Type B pancreatic cell (in vitro differentiated cells): ENCODE measurements at regions not wholly inside any gene's neighbourhood (a gene's known extent, or its start where the extent isn't known, plus 50 kb on each side); places are given as distances from the start of the nearest gene placed in this dataset.

Experiments used
- DNase-seq: peaks from one replicate; pipeline ENCODE4 v3.0.0; 2021; ENCODE audit warnings: mixed read lengths; ENCODE audit not compliant: unreplicated experiment; ENCODE audit errors: extremely low spot score
- H3K27ac Mint-ChIP-seq: 2 replicates; pipeline ENCODE4 v1.8.0; 2021; ENCODE audit warnings: mild to moderate bottlenecking, mixed read lengths
- H3K27me3 Mint-ChIP-seq: 2 replicates; pipeline ENCODE4 v1.8.0; 2021; ENCODE audit warnings: mixed read lengths
- H3K36me3 Mint-ChIP-seq: 2 replicates; pipeline ENCODE4 v1.8.0; 2021; ENCODE audit warnings: mixed read lengths
- H3K4me1 Mint-ChIP-seq: one replicate; pipeline ENCODE4 v1.8.0; 2021; ENCODE audit warnings: mixed read lengths; ENCODE audit not compliant: unreplicated experiment
- H3K4me3 Mint-ChIP-seq: 2 replicates; pipeline ENCODE4 v1.8.0; 2021; ENCODE audit warnings: mild to moderate bottlenecking, mixed read lengths
- H3K9me3 Mint-ChIP-seq: 2 replicates; pipeline ENCODE4 v1.8.0; 2021; ENCODE audit warnings: mixed read lengths
- CTCF ChIP-seq: fragments of 200-600 bp; sonication (generic); conservative IDR thresholded peaks from 2 replicates; pipeline ENCODE4 v1.5.0; 2021; ENCODE audit warnings: antibody characterized with exemption, mild to moderate bottlenecking

DNA sequence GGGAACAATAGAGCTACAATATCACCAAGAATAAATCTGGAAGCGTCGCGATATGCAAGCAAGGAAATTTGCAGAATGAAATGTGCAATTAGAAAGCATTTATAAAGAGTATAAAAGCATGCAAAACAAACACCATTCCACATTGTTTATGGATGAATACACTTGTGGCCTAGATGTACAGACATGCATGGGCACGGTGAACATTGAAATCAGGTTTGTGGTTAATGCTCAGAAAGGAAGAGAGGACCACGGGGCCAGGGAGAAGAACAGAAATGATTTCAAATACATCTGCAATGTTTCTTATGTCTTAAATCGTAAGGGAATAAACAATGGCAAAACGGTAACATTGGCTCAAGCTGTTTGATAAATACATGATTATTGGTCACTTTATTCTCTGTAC is 235.9 kb downstream of the FOXL1 start:
- H3K36me3 Mint-ChIP-seq: no peaks in the 10 kb centered on the region
- peaks cover 19% of the 10 kb centered on the region for H3K4me1 Mint-ChIP-seq
- H3K9me3 Mint-ChIP-seq: no peaks in the 10 kb centered on the region
- peaks cover 55% of the 10 kb centered on the region for H3K27me3 Mint-ChIP-seq
- TF ChIP-seq CTCF: no peak
- no peak overlapping the region for H3K27ac Mint-ChIP-seq
- H3K4me3 Mint-ChIP-seq: no peak overlapping the region
- no peak for DNase-seq

GRCh38 chr16:86816930-86817625 is 238.7 kb downstream of the FOXL1 start:
- H3K36me3 Mint-ChIP-seq: no peaks in the 10 kb centered on the region
- no peak for DNase-seq
- no peak overlapping the region for H3K27ac Mint-ChIP-seq
- no peak for TF ChIP-seq CTCF
- peaks cover under 1% of the 10 kb centered on the region for H3K9me3 Mint-ChIP-seq
- H3K4me1 Mint-ChIP-seq: peaks cover 20% of the 10 kb centered on the region
- H3K27me3 Mint-ChIP-seq: peaks cover 55% of the 10 kb centered on the region
- H3K4me3 Mint-ChIP-seq: no peak overlapping the region

DNA sequence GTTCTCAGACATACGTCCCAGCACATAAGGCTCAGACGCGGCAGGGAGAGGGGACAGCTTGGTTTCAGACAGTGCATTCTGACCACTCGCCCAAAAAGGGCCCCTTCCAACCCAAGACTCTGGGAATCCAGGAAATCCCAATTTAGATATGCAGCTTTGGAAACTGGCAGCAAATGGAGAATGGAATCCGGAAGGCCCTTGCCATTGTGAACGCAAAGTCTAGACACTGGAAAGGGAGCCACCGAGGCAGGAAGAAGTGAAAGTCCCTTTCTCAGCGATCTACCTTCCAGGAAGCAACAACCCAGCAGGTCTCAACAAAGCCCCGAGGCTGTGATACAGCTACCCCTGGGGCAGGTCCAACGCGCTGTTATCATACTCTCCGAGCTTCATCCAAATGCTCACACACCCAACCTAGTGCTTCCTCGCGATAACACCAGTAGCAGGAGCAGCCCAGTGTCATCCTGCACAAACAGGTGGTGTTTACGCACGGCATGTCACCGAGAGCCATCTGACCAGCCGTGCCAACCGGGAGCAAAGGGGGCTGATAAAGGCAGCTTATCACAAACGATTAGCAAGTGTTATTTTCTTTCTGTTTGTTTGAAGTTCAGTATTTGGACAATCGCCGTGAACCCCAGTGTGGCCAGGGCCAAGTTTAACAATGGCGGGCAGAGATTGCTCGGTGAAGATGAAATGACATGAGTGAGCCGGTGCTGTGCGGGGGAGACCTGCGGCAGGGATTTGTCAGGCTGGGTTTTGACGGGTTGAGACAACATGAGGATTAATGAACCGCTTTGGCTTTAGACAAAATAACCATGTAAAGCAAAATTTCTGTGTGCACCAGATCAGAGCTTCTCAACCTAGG is 240.6 kb downstream of the FOXL1 start:
- no peak for TF ChIP-seq CTCF
- peaks cover 20% of the 10 kb centered on the region for H3K4me1 Mint-ChIP-seq
- H3K27me3 Mint-ChIP-seq: peaks cover 70% of the 10 kb centered on the region
- H3K4me3 Mint-ChIP-seq: peak overlapping the region; percentile 56
- no peaks in the 10 kb centered on the region for H3K36me3 Mint-ChIP-seq
- peak overlapping the region; percentile 63 for H3K27ac Mint-ChIP-seq
- DNase-seq: no peak
- peaks cover 4% of the 10 kb centered on the region for H3K9me3 Mint-ChIP-seq

GRCh38 chr16:86819533-86819892 is 241.2 kb downstream of the FOXL1 start:
- Mint-ChIP-seq H3K27me3 (peaks cover 75% of the 10 kb centered on the region), H3K27ac (no peak overlapping the region), H3K4me1 (peaks cover 20% of the 10 kb centered on the region), H3K36me3 (no peaks in the 10 kb centered on the region), H3K4me3 (no peak overlapping the region), H3K9me3 (peaks cover 4% of the 10 kb centered on the region)
- no peak for DNase-seq
- TF ChIP-seq CTCF: peak; percentile 34

DNA sequence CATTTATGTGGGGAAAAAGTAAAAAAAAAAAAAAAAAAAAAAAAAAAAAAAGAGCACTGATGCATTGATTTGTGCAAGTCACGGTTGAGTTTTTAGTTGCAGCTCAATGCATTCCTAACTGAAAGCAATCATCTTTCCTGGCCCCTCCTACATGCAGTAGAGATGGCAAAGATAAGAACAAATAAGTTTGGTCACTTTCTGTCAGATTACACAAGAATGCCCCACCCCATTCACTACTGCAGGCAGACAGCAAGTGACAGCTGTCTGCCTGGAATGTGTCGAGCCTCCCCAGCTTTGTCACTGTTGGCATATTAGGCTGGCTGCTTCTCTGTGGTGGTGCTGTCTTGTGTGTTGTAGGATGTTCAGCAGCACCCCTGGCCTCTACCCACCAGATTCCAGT is 243.5 kb downstream of the FOXL1 start:
- no peaks in the 10 kb centered on the region for H3K36me3 Mint-ChIP-seq
- H3K4me3 Mint-ChIP-seq: no peak overlapping the region
- no peak for TF ChIP-seq CTCF
- no peak for DNase-seq
- H3K4me1 Mint-ChIP-seq: peaks cover 18% of the 10 kb centered on the region
- H3K27ac Mint-ChIP-seq: peak overlapping the region; percentile 49
- H3K27me3 Mint-ChIP-seq: peaks cover 78% of the 10 kb centered on the region
- peaks cover 4% of the 10 kb centered on the region for H3K9me3 Mint-ChIP-seq
